OCI-LY1 (cell line): ENCODE measurements at regions not wholly inside any gene's neighbourhood (a gene's known extent, or its start where the extent isn't known, plus 50 kb on each side); places are given as distances from the start of the nearest gene placed in this dataset.

Experiments
- EZH2 ChIP-seq: fragments of 200-600 bp; sonication (generic), shearing (Covaris generic); IDR thresholded peaks from 2 replicates; pipeline ENCODE4 v1.8.0; 2017; ENCODE audit warnings: borderline replicate concordance, mixed run types, mild to moderate bottlenecking, antibody characterized with exemption, low read length, moderate library complexity, mixed read lengths
- TF ChIP-seq, protein P1 (sequence below): fragments of 200-600 bp; sonication (generic), shearing (Covaris generic); IDR thresholded peaks from 2 replicates; pipeline ENCODE4 v1.5.1; 2017; ENCODE audit warnings: mild to moderate bottlenecking, antibody characterized with exemption, low read length, moderate library complexity, mixed read lengths

DNA sequence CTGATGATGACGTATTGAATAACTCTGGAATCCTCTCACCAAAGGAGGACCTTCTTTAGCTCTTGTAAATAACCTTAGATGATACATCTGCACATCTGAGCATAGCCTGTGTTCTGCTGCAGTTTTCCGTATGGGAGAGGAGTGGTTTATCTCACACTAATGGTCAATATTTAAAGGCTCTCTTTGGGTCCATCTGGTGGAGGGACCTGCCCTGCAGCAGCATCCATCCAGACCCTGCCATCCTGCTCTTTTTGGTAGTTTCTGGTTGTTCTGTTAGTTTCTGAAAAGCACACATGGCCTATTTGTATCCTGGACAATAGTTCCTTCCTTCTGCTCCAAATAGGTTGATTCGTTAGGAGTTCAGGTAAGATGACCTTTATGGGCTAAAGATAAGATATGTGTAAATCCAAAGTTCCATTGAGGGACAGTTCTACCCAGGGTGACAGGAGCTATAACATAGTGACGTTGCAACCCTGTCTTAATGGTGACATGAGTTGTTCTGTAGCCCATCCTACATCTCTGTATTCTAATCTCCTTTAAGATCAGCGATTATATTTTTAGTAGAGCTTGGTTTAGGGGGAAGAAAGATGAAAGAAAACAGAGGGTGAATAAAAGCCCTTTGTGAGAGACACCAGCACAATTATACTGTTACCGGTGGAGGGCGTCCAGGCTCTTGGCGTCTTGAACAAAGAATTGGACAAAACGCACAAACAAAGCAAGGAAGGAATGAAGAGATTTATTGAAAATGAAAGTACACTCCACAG lies 60.0 kb upstream of the KLF14 start:
- TF ChIP-seq, protein P1, sequence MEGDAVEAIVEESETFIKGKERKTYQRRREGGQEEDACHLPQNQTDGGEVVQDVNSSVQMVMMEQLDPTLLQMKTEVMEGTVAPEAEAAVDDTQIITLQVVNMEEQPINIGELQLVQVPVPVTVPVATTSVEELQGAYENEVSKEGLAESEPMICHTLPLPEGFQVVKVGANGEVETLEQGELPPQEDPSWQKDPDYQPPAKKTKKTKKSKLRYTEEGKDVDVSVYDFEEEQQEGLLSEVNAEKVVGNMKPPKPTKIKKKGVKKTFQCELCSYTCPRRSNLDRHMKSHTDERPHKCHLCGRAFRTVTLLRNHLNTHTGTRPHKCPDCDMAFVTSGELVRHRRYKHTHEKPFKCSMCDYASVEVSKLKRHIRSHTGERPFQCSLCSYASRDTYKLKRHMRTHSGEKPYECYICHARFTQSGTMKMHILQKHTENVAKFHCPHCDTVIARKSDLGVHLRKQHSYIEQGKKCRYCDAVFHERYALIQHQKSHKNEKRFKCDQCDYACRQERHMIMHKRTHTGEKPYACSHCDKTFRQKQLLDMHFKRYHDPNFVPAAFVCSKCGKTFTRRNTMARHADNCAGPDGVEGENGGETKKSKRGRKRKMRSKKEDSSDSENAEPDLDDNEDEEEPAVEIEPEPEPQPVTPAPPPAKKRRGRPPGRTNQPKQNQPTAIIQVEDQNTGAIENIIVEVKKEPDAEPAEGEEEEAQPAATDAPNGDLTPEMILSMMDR, result peak; percentile 6; the same call in 1 of the 2 replicates
- TF ChIP-seq EZH2, result no peak
